Activated CD4-positive, alpha-beta T cell treated with anti-CD3 and anti-CD28 coated beads, Interleukin-2, amount 10 ng/mL, durations not matched to agents 7 days and 5 days (primary cell): ENCODE measurements at regions not wholly inside any gene's neighbourhood (a gene's known extent, or its start where the extent isn't known, plus 50 kb on each side); places are given as distances from the start of the nearest gene placed in this dataset.
"Not testable (repeated sequence)": the region's sequence is repeated elsewhere in the genome, so short reads cannot be mapped to it uniquely, and the experiment has no call there.

Experiments used
- CTCF ChIA-PET: fragments of 350-600 bp; sonication (Branson Sonifier 250); formaldehyde crosslinking; loops from one replicate; lab custom pipeline; 2021; ENCODE audit warnings: antibody characterized with exemption; lab: Charles Lee
- POLR2A ChIA-PET: fragments of 350-600 bp; sonication (Branson Sonifier 250); formaldehyde crosslinking; loops from one replicate; lab custom pipeline; 2021; ENCODE audit warnings: antibody characterized with exemption; lab: Charles Lee
- DNase-seq: peaks from one replicate; pipeline ENCODE4 v3.0.0-alpha.2; 2020
- H3K27ac Mint-ChIP-seq: one replicate; pipeline ENCODE4 v1.8.0; 2021; ENCODE audit warnings: mild to moderate bottlenecking, moderate library complexity, mixed read lengths
- H3K27me3 Mint-ChIP-seq: one replicate; pipeline ENCODE4 v1.8.0; 2021; ENCODE audit warnings: mixed read lengths
- H3K36me3 Mint-ChIP-seq: one replicate; pipeline ENCODE4 v1.8.0; 2021; ENCODE audit warnings: low read depth, mixed read lengths
- H3K4me1 Mint-ChIP-seq: one replicate; pipeline ENCODE4 v1.8.0; 2021; ENCODE audit warnings: mixed read lengths
- H3K4me3 Mint-ChIP-seq: one replicate; pipeline ENCODE4 v1.8.0; 2021; ENCODE audit warnings: mild to moderate bottlenecking, moderate library complexity, mixed read lengths
- H3K9me3 Mint-ChIP-seq: one replicate; pipeline ENCODE4 v1.8.0; 2021; ENCODE audit warnings: mixed read lengths

GRCh38 chr2:193836424-193837006 is 1641.8 kb upstream of the TMEFF2 start:
- CTCF ChIA-PET, H3K27me3 Mint-ChIP-seq, DNase-seq, H3K36me3 Mint-ChIP-seq, POLR2A ChIA-PET, H3K4me3 Mint-ChIP-seq, H3K4me1 Mint-ChIP-seq, H3K9me3 Mint-ChIP-seq, H3K27ac Mint-ChIP-seq: not testable (repeated sequence)

- POLR2A ChIA-PET, H3K9me3 Mint-ChIP-seq, H3K27ac Mint-ChIP-seq, CTCF ChIA-PET, H3K4me1 Mint-ChIP-seq, H3K27me3 Mint-ChIP-seq, DNase-seq, H3K4me3 Mint-ChIP-seq, H3K36me3 Mint-ChIP-seq: not testable (repeated sequence)
These were observed 1639.2 kb upstream of the TMEFF2 start for GRCh38 chr2:193833895-193834294.

- Mint-ChIP-seq H3K36me3 (no peaks in the 10 kb centered on the region), H3K4me3 (no peak overlapping the region), H3K4me1 (no peaks in the 10 kb centered on the region), H3K27me3 (no peaks in the 10 kb centered on the region), H3K9me3 (no peaks in the 10 kb centered on the region), H3K27ac (no peak overlapping the region)
- ChIA-PET CTCF (no interaction called here), POLR2A (no interaction called here)
- no peak for DNase-seq
These were observed 1629.7 kb upstream of the TMEFF2 start for GRCh38 chr2:193824474-193824873.

DNA sequence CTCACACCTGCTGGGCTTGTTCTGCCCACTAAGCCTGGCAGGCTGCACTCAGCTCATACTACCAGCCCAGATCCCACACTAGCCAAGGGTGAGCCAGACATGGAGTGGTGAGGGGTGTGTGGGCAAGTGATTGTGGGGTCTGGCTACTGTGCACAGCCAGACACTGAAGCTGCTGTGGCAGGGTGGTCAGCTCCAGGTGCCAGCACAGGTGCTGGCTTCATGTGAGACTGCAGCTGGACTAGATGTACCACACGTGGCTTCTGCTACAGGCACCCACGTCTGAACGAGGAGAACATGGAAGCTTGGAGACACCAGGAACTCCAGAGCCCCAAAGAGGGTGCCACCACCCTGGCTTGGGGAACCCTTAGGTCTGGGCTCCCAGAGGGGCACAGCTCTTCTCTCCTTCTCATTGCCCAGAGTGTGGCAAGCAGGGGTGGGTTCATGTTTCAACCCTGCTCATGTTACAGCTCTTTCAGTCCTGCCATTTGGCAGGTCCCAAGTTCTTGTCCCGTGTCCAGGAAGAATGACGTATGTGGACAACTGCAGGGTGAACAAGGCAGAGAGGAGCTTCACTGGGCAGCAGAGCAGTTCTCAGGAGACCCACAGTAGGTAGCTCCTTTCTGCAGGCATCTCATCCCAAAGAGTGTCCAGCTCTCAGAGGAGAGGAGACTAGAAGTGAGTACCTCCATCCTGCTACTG is 1624.2 kb upstream of the TMEFF2 start:
- H3K9me3 Mint-ChIP-seq: no peaks in the 10 kb centered on the region
- no peaks in the 10 kb centered on the region for H3K27me3 Mint-ChIP-seq
- no peak for DNase-seq
- H3K36me3 Mint-ChIP-seq: no peaks in the 10 kb centered on the region
- H3K27ac Mint-ChIP-seq: no peak overlapping the region
- CTCF ChIA-PET: no interaction called here
- H3K4me3 Mint-ChIP-seq: no peak overlapping the region
- no peaks in the 10 kb centered on the region for H3K4me1 Mint-ChIP-seq
- POLR2A ChIA-PET: no interaction called here

DNA sequence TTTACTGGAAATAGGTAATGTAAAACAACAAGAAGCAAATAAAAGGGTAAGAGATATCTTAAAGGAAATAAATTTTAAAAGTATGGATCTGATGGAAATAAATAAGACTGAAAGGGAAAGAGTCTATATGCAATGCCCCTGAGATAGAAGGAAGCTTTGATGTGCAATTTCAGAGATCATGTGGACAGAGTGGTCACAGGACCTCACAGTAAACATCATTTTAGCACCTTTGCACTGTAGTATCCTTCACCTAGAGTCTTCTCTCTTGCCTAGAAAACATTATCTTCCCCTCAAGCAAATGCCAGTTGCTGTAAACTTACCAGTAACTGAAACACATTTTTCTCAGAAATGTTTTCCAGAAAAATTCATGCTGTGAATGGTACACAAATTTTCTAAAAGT is 1621.3 kb upstream of the TMEFF2 start:
- DNase-seq: no peak
- Mint-ChIP-seq H3K27me3 (no peaks in the 10 kb centered on the region), H3K4me3 (no peak overlapping the region), H3K27ac (no peak overlapping the region), H3K9me3 (no peaks in the 10 kb centered on the region), H3K36me3 (no peaks in the 10 kb centered on the region), H3K4me1 (no peaks in the 10 kb centered on the region)
- POLR2A ChIA-PET: no interaction called here
- CTCF ChIA-PET: no interaction called here

- no peaks in the 10 kb centered on the region for H3K36me3 Mint-ChIP-seq
- DNase-seq: no peak
- ChIA-PET CTCF (no interaction called here), POLR2A (no interaction called here)
- no peaks in the 10 kb centered on the region for H3K27me3 Mint-ChIP-seq
- H3K27ac Mint-ChIP-seq: no peak overlapping the region
- no peak overlapping the region for H3K4me3 Mint-ChIP-seq
- H3K9me3 Mint-ChIP-seq: no peaks in the 10 kb centered on the region
- H3K4me1 Mint-ChIP-seq: no peaks in the 10 kb centered on the region
These were observed 1615.8 kb upstream of the TMEFF2 start for GRCh38 chr2:193810533-193810932.

DNA sequence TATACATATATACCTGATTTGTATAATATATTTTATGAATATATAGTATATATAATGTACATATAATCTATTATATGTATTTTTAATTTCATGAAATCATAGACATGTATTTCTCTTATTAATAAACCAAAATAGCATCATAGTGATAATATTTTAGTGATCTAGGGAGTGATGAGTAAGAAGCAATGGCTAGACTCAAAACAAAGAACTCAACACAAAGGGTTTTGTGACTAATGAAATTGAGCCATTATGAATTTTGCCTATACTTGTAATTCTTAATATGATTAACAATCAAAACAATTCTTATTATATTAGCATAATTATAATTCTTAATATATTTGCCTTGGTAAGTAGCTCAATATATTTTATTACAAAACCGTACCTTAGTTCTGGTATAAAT is 1614.1 kb upstream of the TMEFF2 start:
- no peaks in the 10 kb centered on the region for H3K36me3 Mint-ChIP-seq
- ChIA-PET CTCF (no interaction called here), POLR2A (no interaction called here)
- no peaks in the 10 kb centered on the region for H3K9me3 Mint-ChIP-seq
- DNase-seq: no peak
- no peaks in the 10 kb centered on the region for H3K4me1 Mint-ChIP-seq
- no peak overlapping the region for H3K4me3 Mint-ChIP-seq
- H3K27me3 Mint-ChIP-seq: no peaks in the 10 kb centered on the region
- H3K27ac Mint-ChIP-seq: no peak overlapping the region

- CTCF ChIA-PET: no interaction called here
- Mint-ChIP-seq H3K4me1 (no peaks in the 10 kb centered on the region), H3K36me3 (no peaks in the 10 kb centered on the region), H3K27me3 (no peaks in the 10 kb centered on the region), H3K9me3 (no peaks in the 10 kb centered on the region), H3K27ac (no peak overlapping the region), H3K4me3 (no peak overlapping the region)
- POLR2A ChIA-PET: no interaction called here
- no peak for DNase-seq
These were observed 1611.5 kb upstream of the TMEFF2 start for GRCh38 chr2:193806088-193806774.

GRCh38 chr2:193796847-193797246 is 1602.1 kb upstream of the TMEFF2 start:
- ChIA-PET CTCF (no interaction called here), POLR2A (no interaction called here)
- H3K4me3 Mint-ChIP-seq: no peak overlapping the region
- no peak for DNase-seq
- no peaks in the 10 kb centered on the region for H3K36me3 Mint-ChIP-seq
- H3K9me3 Mint-ChIP-seq: no peaks in the 10 kb centered on the region
- no peaks in the 10 kb centered on the region for H3K4me1 Mint-ChIP-seq
- no peaks in the 10 kb centered on the region for H3K27me3 Mint-ChIP-seq
- no peak overlapping the region for H3K27ac Mint-ChIP-seq

DNA sequence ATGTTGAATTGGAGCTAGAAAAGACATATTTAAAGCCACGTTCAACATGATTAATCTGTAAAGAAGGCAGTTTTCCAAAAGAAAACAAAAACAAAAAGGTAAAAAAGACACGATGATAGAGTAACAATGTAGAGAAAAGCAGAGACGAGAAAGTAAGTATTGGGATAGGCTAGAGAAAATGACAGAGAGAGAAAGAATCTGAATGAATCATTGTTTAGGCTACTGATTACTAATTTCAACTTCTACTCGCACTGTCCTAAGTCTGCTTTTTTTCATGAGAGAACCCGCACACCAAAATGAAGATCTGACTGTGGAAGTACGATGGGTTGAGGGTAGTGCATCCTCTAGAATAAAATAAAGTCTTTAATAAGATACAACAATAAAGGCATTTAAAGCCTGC is 1599.2 kb upstream of the TMEFF2 start:
- Mint-ChIP-seq H3K4me1 (no peaks in the 10 kb centered on the region), H3K4me3 (no peak overlapping the region), H3K27ac (no peak overlapping the region), H3K9me3 (no peaks in the 10 kb centered on the region), H3K36me3 (no peaks in the 10 kb centered on the region), H3K27me3 (no peaks in the 10 kb centered on the region)
- ChIA-PET CTCF (no interaction called here), POLR2A (no interaction called here)
- no peak for DNase-seq

- ChIA-PET CTCF (no interaction called here), POLR2A (no interaction called here)
- DNase-seq: no peak
- H3K27me3 Mint-ChIP-seq: no peaks in the 10 kb centered on the region
- no peaks in the 10 kb centered on the region for H3K36me3 Mint-ChIP-seq
- H3K4me1 Mint-ChIP-seq: no peaks in the 10 kb centered on the region
- H3K27ac Mint-ChIP-seq: no peak overlapping the region
- no peaks in the 10 kb centered on the region for H3K9me3 Mint-ChIP-seq
- H3K4me3 Mint-ChIP-seq: no peak overlapping the region
These were observed 1588.9 kb upstream of the TMEFF2 start for GRCh38 chr2:193783681-193784080.

DNA sequence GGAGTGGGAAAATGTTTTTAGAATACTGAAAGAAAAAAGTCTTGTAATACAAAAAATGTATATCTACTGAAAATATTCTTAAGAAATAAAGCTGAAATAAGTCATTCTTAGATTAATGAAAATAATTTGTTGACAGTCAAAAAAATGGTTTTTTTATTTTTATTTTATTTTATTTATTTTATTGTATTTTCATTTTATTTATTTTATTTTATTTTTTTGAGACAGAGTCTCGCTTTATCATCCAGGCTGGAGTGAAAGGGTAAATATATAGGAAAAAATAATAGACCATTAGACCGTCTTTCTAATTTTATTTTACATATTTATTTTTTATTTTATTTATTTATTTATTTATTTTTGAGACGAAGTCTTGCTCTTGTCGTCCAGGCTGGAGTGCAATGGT is 1583.6 kb upstream of the TMEFF2 start:
- Mint-ChIP-seq H3K4me3 (no peak overlapping the region), H3K4me1 (no peaks in the 10 kb centered on the region), H3K27me3 (no peaks in the 10 kb centered on the region), H3K9me3 (no peaks in the 10 kb centered on the region), H3K27ac (no peak overlapping the region), H3K36me3 (no peaks in the 10 kb centered on the region)
- CTCF ChIA-PET: no interaction called here
- no peak for DNase-seq
- POLR2A ChIA-PET: no interaction called here

DNA sequence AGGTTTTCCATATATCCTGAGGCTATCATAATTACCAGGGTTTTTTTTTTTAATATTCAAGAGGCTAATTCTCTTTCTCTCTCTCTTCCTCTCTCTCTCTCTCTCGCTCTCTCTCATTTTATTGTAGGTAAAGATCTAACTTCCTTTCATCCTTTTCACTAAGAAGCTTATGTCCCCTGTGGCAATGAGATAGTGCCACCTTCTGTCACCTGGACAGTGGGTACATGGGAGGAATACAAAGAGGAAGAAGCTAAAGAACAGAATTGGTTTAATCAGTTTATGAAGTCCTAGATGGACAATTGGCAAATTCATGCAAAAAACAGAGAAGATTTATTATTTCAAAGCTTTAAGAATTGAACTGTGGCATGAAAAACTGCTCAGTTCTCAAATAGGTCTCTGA is 1582.3 kb upstream of the TMEFF2 start:
- no peak overlapping the region for H3K27ac Mint-ChIP-seq
- no peaks in the 10 kb centered on the region for H3K27me3 Mint-ChIP-seq
- ChIA-PET CTCF (no interaction called here), POLR2A (no interaction called here)
- H3K4me1 Mint-ChIP-seq: no peaks in the 10 kb centered on the region
- H3K36me3 Mint-ChIP-seq: no peaks in the 10 kb centered on the region
- DNase-seq: no peak
- H3K4me3 Mint-ChIP-seq: no peak overlapping the region
- H3K9me3 Mint-ChIP-seq: no peaks in the 10 kb centered on the region

DNA sequence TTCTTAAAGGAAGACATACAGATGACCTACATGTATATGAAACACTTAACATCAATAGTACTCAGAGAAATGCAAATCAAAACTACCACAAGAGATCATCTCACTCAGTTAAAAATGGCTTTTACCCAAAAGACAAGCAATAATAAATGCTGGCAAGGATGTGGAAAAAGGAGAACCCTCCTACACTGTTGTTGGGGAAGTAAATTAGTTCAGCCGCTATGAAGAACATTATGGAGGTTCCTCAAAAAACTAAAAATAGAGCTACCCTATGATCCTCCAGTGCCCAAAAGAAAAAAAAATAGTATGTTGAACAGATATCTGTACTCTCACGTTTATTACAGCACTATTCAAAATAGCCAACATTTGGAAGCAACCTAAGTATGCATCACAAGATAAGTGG is 1579.4 kb upstream of the TMEFF2 start:
- Mint-ChIP-seq H3K27ac (no peak overlapping the region), H3K36me3 (no peaks in the 10 kb centered on the region), H3K27me3 (no peaks in the 10 kb centered on the region), H3K4me3 (no peak overlapping the region), H3K9me3 (no peaks in the 10 kb centered on the region), H3K4me1 (no peaks in the 10 kb centered on the region)
- DNase-seq: no peak
- ChIA-PET POLR2A (no interaction called here), CTCF (no interaction called here)
